ENCODE measurements at regions not wholly inside any gene's neighbourhood (a gene's known extent, or its start where the extent isn't known, plus 50 kb on each side); places are given as distances from the start of the nearest gene placed in this dataset.

- no peak for TF ChIP-seq CTCF (IDR thresholded peaks at IDR 0.05)
- no peak for TF ChIP-seq EZH2 (IDR thresholded peaks at IDR 0.05)
Observed at GRCh38 chr5:13609504-13609903, 335.0 kb downstream of the DNAH5 start.
